Mucosa of gallbladder (tissue), 1 donor: ENCODE measurements at regions not wholly inside any gene's neighbourhood (a gene's known extent, or its start where the extent isn't known, plus 50 kb on each side); places are given as distances from the start of the nearest gene placed in this dataset.

ENCODE experiments used
- DNase-seq: peaks from one replicate; pipeline ENCODE4 v3.0.0-alpha.2; 2020; ENCODE audit warnings: low spot score
- donor health status: DM: no; HTN: no; CAD: no.

DNA sequence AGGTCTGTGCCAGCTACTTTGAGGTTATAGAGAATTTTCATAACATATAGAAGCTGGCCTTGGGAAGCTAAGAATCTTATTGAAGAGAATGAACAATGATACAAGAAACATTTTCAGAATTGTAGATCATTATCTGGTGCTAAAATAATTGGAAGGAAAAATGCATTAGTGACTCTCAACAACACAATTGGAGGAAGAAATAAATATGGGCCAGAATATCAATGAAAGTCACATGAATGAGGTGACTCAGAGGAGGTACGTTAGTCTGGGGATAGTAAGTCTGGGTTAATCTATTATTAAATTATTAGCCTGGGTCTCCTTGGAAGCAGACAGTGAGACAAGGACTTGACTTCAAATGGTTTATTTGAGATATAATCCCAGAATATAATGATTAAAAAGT lies 529.3 kb upstream of the SLIT2 start:
- no peak for DNase-seq

GRCh38 chr4:19721587-19721986 lies 530.1 kb upstream of the SLIT2 start:
- no peak for DNase-seq

DNA sequence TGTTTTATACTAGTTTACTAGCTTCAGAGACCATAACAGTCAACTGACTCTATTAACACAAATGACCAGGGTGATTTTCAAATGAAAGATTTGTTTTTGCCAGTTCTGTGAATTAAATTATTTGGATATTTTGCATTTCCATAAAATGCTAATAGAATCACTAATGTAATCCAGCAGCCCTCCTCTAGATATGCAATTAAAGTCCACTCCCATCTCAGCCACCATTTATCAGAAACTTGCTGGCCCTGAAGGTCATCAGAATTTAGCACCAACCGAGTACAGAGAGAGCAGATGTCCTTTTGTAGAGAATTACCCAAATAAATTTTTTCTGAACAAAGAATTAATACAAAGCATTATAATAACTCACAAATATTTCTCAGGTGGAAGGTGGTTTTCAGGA lies 531.1 kb upstream of the SLIT2 start:
- no peak for DNase-seq

- DNase-seq: no peak
Observed at GRCh38 chr4:19720190-19720589, 531.5 kb upstream of the SLIT2 start.

GRCh38 chr4:19711871-19712270 lies 539.8 kb upstream of the SLIT2 start:
- no peak for DNase-seq

GRCh38 chr4:19707876-19708275 lies 543.8 kb upstream of the SLIT2 start:
- DNase-seq: no peak

- no peak for DNase-seq
Observed at GRCh38 chr4:19703391-19703790, 548.3 kb upstream of the SLIT2 start.

DNA sequence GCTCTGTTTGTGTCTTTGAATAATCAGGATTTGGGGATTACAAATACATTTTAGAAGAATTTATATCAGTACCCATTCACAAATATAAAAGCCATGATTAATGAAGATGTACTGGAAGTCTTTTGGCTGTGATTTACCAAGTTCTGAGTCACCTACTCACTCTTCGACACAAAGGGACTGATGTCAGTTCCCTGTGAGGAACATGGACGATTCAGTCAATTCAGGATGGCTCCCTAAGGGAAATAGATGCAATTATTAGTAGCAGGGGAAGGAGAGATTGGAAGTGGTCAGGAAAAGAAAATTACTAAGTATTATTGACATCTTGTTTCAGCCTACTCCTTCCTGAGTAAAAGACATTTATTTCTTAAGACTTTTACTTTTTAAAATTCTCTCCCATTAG lies 550.7 kb upstream of the SLIT2 start:
- DNase-seq: no peak

GRCh38 chr4:19698961-19699360 lies 552.7 kb upstream of the SLIT2 start:
- DNase-seq: no peak

DNA sequence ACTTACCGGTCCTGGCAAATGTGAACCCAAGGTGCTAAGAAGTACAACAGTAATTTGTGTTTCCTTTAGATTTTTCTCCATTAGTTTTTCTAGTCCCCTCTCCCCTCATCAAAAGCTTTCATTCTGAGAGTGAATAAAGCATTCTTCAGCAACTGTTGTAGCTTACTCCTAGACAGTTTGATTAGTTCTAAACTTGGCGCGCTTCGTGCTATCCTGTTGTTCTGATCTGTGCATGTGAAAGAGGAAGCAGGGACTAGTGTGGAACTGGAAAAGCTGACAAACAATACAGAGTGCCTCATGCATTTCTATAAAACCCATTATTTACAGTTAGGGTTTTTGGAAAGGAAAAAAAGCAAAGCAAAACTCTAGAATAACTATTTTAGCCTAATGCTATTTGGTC lies 556.9 kb upstream of the SLIT2 start:
- DNase-seq: no peak

GRCh38 chr4:19693936-19694570 lies 557.7 kb upstream of the SLIT2 start:
- DNase-seq: no peak

DNA sequence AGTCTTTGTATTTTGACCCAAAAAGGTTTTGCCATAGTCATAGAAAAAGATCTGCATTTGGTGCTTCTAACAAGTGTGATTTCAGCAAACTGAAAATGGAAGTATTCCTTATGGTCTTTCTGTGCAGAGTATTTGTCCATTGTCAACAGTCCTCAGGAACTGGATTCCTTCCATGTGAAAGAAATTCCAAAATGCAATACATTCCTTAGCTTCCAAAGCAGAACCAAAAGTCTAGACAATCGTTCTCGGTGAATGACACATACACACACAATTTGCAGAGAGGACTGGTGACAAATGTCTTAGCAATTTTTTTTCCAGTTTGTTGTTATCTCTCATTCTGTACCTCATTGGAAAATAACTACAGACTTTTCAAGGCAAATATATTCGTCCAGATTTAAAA lies 562.2 kb upstream of the SLIT2 start:
- no peak for DNase-seq

DNA sequence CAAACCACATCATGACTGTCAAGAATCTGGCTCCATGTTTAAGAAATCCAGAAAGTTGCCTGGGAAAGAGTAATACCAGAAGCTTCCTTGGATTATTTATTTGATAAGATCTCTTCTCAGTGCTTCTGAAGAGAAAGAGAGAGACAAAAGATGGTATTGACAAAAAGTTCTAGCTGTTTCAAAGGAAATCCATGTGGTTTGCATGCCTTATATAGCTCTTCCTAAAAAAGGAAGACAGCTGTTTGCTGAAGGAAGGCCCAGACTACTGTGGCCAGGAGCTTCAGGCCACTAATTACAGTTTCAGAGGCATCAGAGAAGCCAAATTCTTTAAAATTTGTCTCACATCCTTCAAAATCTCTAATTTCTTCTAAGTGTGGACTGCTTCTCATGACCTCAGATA lies 565.2 kb upstream of the SLIT2 start:
- no peak for DNase-seq

GRCh38 chr4:19684084-19684483 lies 567.6 kb upstream of the SLIT2 start:
- DNase-seq: no peak

GRCh38 chr4:19683426-19683825 lies 568.3 kb upstream of the SLIT2 start:
- DNase-seq: no peak

GRCh38 chr4:19677211-19677610 lies 574.5 kb upstream of the SLIT2 start:
- no peak for DNase-seq

- no peak for DNase-seq
Observed at GRCh38 chr4:19675172-19675811, 576.4 kb upstream of the SLIT2 start.

GRCh38 chr4:19659101-19659500 lies 592.6 kb upstream of the SLIT2 start:
- DNase-seq: no peak

DNA sequence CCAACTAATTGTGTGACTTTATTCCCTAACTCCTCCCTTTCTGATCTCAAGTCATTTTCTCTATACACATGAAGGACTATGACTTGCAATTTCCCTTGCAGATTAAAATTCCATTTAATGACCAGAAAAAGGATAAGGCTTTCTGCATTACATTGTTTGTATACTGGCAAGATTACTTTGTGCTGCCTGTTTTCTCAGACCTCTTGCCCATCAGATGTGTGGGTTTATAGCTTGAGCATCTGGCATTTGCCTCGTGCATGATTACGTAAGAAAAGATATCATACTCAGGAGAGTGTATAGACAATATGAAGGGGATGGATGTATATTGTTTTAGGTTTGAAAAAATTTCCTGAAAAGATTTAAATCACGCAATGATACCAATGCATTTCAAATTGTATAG lies 593.8 kb upstream of the SLIT2 start:
- no peak for DNase-seq

GRCh38 chr4:19655666-19656065 lies 596.0 kb upstream of the SLIT2 start:
- no peak for DNase-seq

GRCh38 chr4:19650903-19651864 lies 600.5 kb upstream of the SLIT2 start:
- no peak for DNase-seq

GRCh38 chr4:19645589-19645988 lies 606.1 kb upstream of the SLIT2 start:
- no peak for DNase-seq

GRCh38 chr4:19636451-19636850 lies 615.3 kb upstream of the SLIT2 start:
- no peak for DNase-seq
